Mesodermal cell (in vitro differentiated cells): ENCODE measurements at regions not wholly inside any gene's neighbourhood (a gene's known extent, or its start where the extent isn't known, plus 50 kb on each side); places are given as distances from the start of the nearest gene placed in this dataset.
"Not testable (repeated sequence)": the region's sequence is repeated elsewhere in the genome, so short reads cannot be mapped to it uniquely, and the experiment has no call there.

Experiments
- H3K27ac ChIP-seq: 2 replicates; pipeline ENCODE4 v1.7.0; 2013; ENCODE audit warnings: mild to moderate bottlenecking, low read depth, low read length, moderate library complexity; ENCODE audit not compliant: severe bottlenecking
- H3K36me3 ChIP-seq: 2 replicates; pipeline ENCODE4 v1.7.1; 2013; ENCODE audit warnings: mild to moderate bottlenecking, low read length, moderate library complexity; ENCODE audit not compliant: control insufficient read depth, insufficient read depth
- H3K4me1 ChIP-seq: one replicate; pipeline ENCODE4 v1.7.1; 2013; ENCODE audit warnings: mild to moderate bottlenecking, low read length; ENCODE audit not compliant: insufficient read depth, control insufficient read depth, poor library complexity, severe bottlenecking
- H3K4me3 ChIP-seq: 2 replicates; pipeline ENCODE4 v1.7.0; 2013; ENCODE audit warnings: low read length, control low read depth, mild to moderate bottlenecking; ENCODE audit not compliant: insufficient read depth, poor library complexity, severe bottlenecking; ENCODE audit errors: extremely low read depth
- H3K9me3 ChIP-seq: 2 replicates; pipeline ENCODE4 v1.7.1; 2013; ENCODE audit warnings: mild to moderate bottlenecking, low read length, moderate library complexity; ENCODE audit not compliant: control insufficient read depth
- WGBS, 2 experiments: methylation state at CpG; one replicate each; pipeline ENCODE4 v1.1.5; 2013; ENCODE audit warnings: missing lambda C conversion rate in 2 of 2; ENCODE audit not compliant: insufficient coverage in 2 of 2; 5-methylcytosine and 5-hydroxymethylcytosine counted together

GRCh38 chr7:130845581-130846085, 111.6 kb upstream of the KLF14 start:
- Histone ChIP-seq H3K36me3 (no peaks in the 10 kb centered on the region), H3K4me3 (no peak overlapping the region), H3K9me3 (no peaks in the 10 kb centered on the region), H3K4me1 (peaks cover 23% of the 10 kb centered on the region), H3K27ac (peak overlapping the region; percentile 72)
- 70 to 83% methylated on average over 4 to 7 of the region's 11 CpGs for WGBS, 2 experiments

- Histone ChIP-seq H3K4me1 (peaks cover 28% of the 10 kb centered on the region), H3K9me3 (no peaks in the 10 kb centered on the region), H3K27ac (no peak overlapping the region), H3K4me3 (no peak overlapping the region), H3K36me3 (no peaks in the 10 kb centered on the region)
- WGBS, 2 experiments = no CpG with 5 or more reads among the region's 2 CpGs
Measured at GRCh38 chr7:130849604-130850003, 115.6 kb upstream of the KLF14 start.

- no CpG with 5 or more reads among the region's 1 CpG for WGBS, 2 experiments
- Histone ChIP-seq H3K9me3 (peaks cover 3% of the 10 kb centered on the region), H3K27ac (no peak overlapping the region), H3K4me3 (no peak overlapping the region), H3K4me1 (peaks cover 23% of the 10 kb centered on the region), H3K36me3 (peaks cover 6% of the 10 kb centered on the region)
Measured at GRCh38 chr7:130850956-130851355, 116.9 kb upstream of the KLF14 start.

- Histone ChIP-seq H3K9me3 (peaks cover 15% of the 10 kb centered on the region), H3K27ac (no peak overlapping the region), H3K4me1 (peaks cover 18% of the 10 kb centered on the region), H3K36me3 (peaks cover 12% of the 10 kb centered on the region), H3K4me3 (no peak overlapping the region)
- WGBS, 2 experiments = 87 to 97% methylated on average over 4 to 7 of the region's 7 CpGs
Measured at GRCh38 chr7:130852867-130853266, 118.9 kb upstream of the KLF14 start.

GRCh38 chr7:130853503-130854279, 119.7 kb upstream of the KLF14 start:
- no peak overlapping the region for H3K27ac ChIP-seq
- WGBS, 2 experiments = 89 to 91% methylated on average over 3 to 4 of the region's 7 CpGs
- peaks cover 12% of the 10 kb centered on the region for H3K36me3 ChIP-seq
- peaks cover 15% of the 10 kb centered on the region for H3K9me3 ChIP-seq
- H3K4me1 ChIP-seq = peaks cover 15% of the 10 kb centered on the region
- no peak overlapping the region for H3K4me3 ChIP-seq

GRCh38 chr7:130854481-130854880, 120.5 kb upstream of the KLF14 start:
- Histone ChIP-seq H3K9me3 (peaks cover 17% of the 10 kb centered on the region), H3K4me1 (peaks cover 12% of the 10 kb centered on the region), H3K27ac (no peak overlapping the region), H3K4me3 (no peak overlapping the region), H3K36me3 (peaks cover 12% of the 10 kb centered on the region)
- no CpG with 5 or more reads among the region's 1 CpG for WGBS, 2 experiments

GRCh38 chr7:130856866-130857265, 122.9 kb upstream of the KLF14 start:
- peaks cover 20% of the 10 kb centered on the region for H3K36me3 ChIP-seq

GRCh38 chr7:130860832-130861231, 126.8 kb upstream of the KLF14 start:
- H3K27ac ChIP-seq, H3K4me3 ChIP-seq, H3K4me1 ChIP-seq: not testable (repeated sequence)
- Histone ChIP-seq H3K36me3 (peaks cover 36% of the 10 kb centered on the region), H3K9me3 (peaks cover 37% of the 10 kb centered on the region)
- WGBS, 2 experiments = 83 to 96% methylated on average over 2 of the region's 2 CpGs

More at GRCh38 chr7:130856866-130857265, 122.9 kb upstream of the KLF14 start:
- H3K9me3 ChIP-seq = peaks cover 37% of the 10 kb centered on the region
- no peak overlapping the region for H3K27ac ChIP-seq
- H3K4me3 ChIP-seq = no peak overlapping the region
- H3K4me1 ChIP-seq = peaks cover 12% of the 10 kb centered on the region

- H3K4me1 ChIP-seq = peaks cover 8% of the 10 kb centered on the region
- H3K4me3 ChIP-seq = no peak overlapping the region
- 81 to 88% methylated on average over 3 of the region's 4 CpGs for WGBS, 2 experiments
- H3K27ac ChIP-seq = no peak overlapping the region
- peaks cover 13% of the 10 kb centered on the region for H3K9me3 ChIP-seq
- peaks cover 60% of the 10 kb centered on the region for H3K36me3 ChIP-seq
Measured at GRCh38 chr7:130865408-130866236, 131.6 kb upstream of the KLF14 start.

GRCh38 chr7:130867039-130867438, 133.0 kb upstream of the KLF14 start:
- Histone ChIP-seq H3K4me3 (no peak overlapping the region), H3K27ac (no peak overlapping the region), H3K36me3 (peaks cover 52% of the 10 kb centered on the region), H3K9me3 (peaks cover 2% of the 10 kb centered on the region), H3K4me1 (peaks cover 8% of the 10 kb centered on the region)
- WGBS, 2 experiments = 80% methylated on average over 1 of the region's 2 CpGs; no CpG with 5 or more reads in 1 of the 2 experiments
